Fibroblast of gingiva (primary cell): ENCODE measurements at regions not wholly inside any gene's neighbourhood (a gene's known extent, or its start where the extent isn't known, plus 50 kb on each side); places are given as distances from the start of the nearest gene placed in this dataset.
A peak's percentile ranks its signal among the peaks of the same experiment; 100 is the strongest.

Source experiments
- DNase-seq: peaks from one replicate; pipeline ENCODE4 v3.0.0-alpha.2; 2011; ENCODE audit warnings: low read depth

DNA sequence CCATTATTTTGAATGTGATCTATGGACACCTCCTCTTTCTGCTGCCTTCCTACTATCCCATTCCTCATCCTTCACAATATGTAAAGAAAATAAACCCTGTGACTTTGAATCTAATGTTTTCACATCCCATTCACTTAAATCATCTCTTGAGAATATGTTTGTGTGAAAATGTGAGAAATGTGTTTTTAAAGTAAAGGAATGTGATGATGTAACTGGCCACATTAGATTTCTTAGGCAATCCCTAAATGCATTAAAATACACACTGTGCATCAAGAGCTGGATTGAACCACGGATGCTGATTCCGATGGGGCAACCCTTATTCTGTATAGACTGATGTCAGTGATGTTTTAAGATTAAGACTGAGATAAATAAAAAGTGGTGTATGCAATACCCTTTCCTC lies 558.9 kb upstream of the TENM3 start:
- DNase-seq = peak; percentile 57

GRCh38 chr4:181685461-181685860 lies 557.7 kb upstream of the TENM3 start:
- DNase-seq = peak; percentile 6

DNA sequence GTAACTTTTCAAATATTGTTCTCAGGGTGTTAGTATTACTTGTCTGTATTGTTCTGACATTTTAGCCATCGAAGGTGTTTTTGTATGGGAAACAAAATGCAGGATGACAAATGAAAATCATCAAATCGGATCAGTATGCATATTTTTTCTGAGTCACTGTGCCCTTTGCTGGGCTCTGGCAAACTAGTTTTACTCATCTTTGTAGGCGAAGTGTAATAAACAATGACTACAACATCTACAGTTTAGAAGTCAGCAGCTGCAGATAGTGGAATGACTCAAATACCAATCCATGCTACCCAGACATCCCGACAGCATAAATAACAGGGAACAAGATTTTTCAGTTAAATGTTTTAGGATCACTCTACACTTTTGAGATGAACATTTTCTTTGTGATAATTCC lies 557.3 kb upstream of the TENM3 start:
- peak; percentile 66 for DNase-seq

DNA sequence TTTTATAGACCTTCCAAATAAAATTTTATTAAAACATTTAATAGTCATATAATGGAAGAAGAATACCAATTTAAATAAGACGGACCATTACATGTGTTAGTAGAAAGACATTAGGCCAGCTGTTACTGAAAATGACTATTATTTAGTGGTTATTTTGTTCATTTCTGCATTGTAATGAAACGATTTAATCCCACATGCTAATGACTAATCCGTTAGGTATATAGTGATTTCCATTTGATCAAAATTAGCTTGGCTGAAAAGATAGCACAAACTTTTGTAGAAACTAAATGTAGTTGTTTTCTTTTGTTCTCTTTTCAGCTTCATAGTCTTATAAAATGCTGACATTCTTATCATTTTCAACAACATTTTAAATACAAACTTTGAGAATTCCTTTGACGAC lies 556.1 kb upstream of the TENM3 start:
- DNase-seq = no peak

- DNase-seq = no peak
These were observed 554.8 kb upstream of the TENM3 start for GRCh38 chr4:181688432-181688831.

DNA sequence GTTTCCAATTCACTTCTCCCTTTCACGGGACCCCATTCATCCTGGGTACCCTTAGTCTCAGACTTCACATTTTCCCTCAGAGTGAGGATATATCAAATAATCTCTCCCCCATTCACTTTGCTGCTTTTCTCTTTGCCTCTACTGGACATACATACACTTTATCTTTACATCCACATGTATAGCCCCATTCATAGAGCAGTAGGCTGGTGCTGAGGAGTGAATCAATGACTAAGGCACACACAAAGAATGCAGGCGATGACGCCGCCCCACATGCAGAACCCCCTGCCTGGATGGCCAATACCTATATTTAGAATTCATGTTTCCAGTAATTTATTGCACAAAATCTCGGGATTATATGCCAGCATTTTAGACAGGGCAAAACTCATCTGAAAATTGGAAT lies 554.3 kb upstream of the TENM3 start:
- no peak for DNase-seq

- no peak for DNase-seq
These were observed 552.7 kb upstream of the TENM3 start for GRCh38 chr4:181690498-181690897.

DNA sequence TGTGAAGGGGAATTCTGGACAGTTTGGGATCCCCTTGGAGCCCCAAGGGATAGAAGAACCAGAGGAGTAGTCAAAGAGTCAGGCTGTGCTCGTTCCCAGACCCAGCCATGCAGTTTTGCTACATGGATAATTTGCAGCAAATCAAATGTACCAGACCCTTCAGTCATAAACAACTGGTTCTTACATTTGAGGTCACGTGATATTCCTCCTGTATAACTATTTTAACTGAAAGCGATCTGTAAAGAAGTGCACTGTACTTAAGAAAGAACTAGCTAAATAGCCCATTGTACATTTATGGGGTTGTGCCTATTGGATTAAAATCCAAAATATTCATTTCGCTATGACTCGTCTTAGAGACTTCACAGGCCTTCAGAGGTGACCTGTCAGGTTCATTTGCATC lies 550.2 kb upstream of the TENM3 start:
- DNase-seq = no peak

GRCh38 chr4:181693517-181693916 lies 549.7 kb upstream of the TENM3 start:
- no peak for DNase-seq

GRCh38 chr4:181698221-181698620 lies 545.0 kb upstream of the TENM3 start:
- no peak for DNase-seq

DNA sequence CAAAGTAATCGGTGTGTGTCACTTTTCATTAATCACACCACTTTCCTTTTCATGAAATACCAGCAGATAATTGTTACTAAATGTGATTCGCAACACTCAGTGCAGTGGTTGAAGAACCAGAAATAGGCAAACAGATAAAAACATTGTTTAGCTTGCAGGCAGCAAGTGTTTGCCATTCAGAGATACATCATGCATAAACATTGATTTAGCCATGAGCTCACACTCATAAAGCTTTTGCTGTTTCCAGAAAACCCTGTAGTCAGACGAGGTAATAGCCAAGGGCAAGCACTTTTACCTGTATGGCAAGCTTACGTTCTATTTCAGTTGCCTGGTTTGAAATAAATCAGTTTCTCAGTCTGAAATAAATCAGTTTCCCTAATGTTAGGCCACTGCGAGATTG lies 542.0 kb upstream of the TENM3 start:
- no peak for DNase-seq

DNA sequence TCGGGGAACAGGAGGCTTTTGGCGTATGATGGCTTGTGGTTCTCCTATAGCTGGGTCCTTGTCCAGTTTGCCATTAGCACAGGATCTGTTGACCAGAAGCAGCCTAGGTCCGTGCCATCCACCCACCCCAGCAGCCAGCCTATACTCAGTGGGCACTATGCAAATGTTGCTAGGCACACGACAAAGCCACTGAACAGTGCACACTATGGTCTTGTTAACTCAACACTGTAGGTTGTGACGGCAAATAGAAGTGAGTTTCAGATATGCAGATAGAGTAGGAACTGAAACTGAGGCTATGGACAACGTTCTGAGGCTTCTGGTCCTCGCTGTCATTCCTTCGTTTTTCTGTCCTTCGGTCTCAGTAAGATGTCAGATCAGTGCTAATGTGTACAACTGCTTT lies 541.3 kb upstream of the TENM3 start:
- DNase-seq = no peak

DNA sequence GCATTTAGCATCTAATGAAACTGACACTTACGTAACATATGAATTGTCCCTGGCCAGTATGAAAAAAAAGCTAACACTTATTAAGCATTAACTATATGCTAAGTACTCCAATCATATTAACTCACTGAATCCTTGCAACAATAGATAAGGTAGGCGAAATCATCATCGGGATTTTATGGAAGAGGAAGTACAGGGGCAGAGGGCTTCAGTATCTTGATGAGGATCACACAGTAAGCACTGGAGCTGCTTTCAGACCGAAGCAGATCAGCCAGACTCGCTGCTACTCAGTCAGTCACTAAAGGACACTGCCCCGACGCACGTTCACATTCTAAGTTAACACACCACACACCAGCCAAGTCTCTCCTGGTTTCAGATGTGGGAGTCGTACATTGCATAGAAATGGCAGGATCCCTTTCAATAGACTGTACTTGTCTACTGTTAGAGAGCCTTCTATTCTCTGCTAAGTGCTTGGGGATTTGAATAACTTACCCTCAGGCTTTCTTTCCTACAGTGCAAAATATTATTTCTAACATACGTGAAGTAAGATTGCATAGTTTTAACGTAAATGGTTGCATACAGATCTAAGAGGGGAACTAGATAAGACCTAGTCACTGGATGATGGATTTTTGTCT lies 540.2 kb upstream of the TENM3 start:
- no peak for DNase-seq

- no peak for DNase-seq
These were observed 533.1 kb upstream of the TENM3 start for GRCh38 chr4:181710143-181710542.

DNA sequence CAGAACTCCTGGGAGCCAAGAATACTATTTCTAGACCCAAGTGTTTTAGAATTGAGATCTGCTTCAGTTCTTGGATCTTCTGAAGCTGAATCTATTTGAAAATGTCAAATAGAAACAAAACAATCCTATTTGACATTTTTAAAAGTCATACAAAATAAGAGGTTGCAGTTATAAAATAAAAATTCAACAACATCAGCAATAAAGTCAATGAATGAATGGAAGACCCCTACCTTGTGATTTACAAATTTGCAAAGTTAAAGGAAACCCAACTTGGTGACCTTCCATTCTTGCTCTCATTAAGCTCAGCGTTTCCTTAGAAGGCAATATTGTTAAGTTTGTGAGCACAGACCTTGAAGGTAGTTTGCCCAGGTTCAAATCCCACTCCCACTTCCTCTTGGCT lies 531.8 kb upstream of the TENM3 start:
- DNase-seq = no peak

DNA sequence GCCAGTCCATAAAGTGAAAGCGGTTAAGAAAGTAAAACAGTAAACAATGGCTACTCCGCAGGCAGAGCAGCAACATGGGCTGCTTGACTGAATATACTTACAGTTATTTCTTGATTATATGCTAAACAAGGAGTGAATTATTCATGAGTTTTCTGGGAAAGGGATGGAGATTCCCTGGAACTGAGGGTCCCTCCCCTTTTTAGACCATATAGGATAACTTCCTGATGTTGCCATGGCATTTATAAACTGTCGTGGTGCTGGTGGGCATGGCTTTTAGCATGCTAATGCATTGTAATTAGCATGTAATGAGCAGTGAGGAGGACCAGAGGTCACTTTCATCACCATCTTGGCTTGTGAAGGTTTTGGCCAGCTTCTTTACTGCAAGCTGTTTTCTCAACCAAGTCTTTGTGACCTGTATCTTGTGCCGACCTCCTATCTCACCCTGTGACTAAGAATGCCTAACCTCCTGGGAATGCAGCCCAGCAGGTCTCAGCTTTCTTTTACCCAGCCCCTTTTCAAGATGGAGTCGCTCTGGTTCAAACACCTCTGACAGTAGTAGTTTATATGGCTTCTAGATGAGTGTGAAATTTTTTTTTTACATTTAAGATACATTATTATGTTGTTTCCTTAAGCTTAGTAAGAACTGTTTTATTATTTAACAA lies 514.8 kb upstream of the TENM3 start:
- DNase-seq = no peak

DNA sequence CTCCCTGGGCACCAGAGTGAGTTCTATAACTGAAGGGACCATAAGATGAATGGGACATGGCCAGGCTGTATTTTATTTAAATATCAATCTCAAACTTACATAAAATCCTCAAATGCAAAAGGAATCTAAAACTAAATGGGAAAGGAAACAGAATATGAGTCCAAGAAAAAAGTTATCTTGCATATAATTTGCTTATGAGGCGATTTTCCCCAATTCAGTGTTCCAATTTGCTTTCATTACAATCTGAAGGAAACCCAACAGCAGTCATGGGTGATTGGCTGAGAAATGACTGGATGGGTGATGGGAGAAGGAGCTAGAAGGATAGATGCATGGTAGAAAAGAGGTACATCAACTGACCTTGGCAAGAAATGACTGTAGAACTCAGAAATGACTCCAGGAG lies 511.3 kb upstream of the TENM3 start:
- DNase-seq = no peak

DNA sequence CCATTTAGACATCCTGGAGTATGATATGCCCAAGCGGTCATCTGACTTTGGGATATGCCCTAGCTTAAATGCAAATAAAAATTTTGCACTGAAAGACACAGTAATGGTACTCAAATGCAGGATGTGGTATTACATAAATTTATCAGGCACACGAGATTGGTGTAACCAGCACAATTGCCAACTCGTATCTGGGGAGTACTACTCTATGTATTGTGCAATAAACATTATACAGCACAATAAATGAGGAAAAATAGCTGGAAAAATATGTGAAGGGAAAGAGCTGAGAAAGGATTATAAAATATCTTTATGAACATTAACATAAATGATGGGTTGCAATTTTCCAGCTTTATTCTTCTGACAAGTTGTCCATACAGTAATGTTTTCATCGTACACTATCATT lies 505.5 kb upstream of the TENM3 start:
- DNase-seq = no peak

GRCh38 chr4:181739031-181739430 lies 504.2 kb upstream of the TENM3 start:
- DNase-seq = no peak

DNA sequence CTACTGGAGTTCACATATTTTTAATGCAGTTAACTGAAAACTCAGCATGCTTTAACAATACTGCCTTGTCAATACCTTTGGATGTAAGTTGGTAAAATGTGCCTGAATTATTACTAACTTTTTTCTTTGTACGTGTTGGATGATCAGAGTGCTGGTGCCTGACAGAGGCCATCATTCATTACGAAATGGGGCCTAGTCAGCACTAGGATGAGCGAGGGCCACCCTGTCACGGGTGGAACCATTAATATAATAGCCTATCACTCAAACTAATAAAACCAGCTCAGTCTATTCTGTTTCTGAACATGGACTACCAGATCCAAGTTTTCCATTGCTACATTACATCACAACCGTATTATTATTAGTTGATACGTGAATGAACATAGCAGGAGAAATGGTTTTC lies 501.7 kb upstream of the TENM3 start:
- DNase-seq = no peak

DNA sequence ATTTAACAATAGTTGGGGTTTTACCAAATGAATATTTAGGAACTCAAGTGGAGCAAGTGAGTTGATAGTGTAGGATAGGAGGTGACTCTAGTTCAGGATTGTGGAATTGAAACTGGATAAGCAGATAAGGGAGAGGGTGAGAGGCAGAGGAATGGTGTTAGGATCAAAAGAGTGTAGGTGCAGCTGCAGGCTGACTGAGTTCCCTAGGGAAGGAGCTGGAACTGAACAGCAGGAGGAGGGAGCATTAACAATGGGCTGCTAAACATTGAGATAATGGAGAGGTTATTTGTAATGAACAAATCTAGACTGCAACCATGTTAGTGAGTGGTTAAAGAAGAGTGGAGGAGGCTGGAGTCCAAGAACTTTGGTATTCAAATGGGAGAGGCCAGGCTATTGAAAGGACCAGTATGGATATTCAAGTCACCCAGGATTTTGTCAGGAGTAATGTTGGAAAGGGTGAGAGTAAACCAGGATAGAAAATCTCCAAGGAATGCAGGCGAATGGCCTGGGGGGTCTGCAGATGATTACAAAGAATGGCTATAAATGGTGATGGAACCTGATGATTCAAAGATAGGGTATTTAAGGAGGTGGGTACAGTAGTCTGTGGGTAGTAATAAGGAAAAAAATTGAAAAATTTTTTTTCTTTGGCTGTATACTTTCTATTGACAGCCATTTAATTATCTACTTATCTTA lies 497.1 kb upstream of the TENM3 start:
- DNase-seq = no peak

DNA sequence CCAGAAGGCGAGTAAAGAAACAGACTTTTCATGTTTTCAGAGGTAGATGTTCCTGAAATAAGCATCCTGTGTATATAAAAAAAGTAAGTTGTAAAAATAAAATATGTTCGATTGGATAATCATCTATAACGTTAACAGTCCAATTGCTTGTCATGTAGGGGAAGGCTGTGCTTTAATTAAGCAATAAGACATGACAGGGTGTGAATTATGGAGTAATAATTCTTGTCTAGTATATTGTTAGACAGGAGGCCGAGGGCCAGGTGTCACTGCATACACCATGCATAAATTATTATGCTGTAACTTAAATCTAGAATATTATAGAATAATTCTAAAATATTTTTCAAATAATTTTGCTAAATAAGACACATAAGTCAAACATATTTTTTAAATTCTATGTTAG lies 494.6 kb upstream of the TENM3 start:
- no peak for DNase-seq

- no peak for DNase-seq
These were observed 490.7 kb upstream of the TENM3 start for GRCh38 chr4:181752516-181752915.

DNA sequence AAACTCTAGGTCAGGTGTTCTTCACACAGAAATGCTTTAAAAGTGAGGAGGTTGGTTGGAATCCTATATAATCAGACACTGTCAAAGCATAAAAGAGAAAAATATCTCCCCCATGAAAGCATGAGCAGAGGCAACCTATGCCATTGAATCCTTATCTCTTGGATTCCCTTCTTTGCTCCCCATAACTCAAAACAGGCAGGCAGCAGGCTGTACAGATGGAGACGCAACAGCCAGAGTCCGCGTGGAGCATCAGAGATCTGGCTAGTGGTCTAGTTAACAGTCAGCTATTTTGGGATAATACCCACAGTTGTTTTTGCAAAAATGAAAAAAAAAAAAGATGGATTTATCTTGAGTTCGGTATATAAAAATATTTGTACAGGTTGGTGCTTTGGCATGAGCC lies 490.0 kb upstream of the TENM3 start:
- no peak for DNase-seq
